H1 (cell line): ENCODE measurements at regions not wholly inside any gene's neighbourhood (a gene's known extent, or its start where the extent isn't known, plus 50 kb on each side); places are given as distances from the start of the nearest gene placed in this dataset.

Experiments
- CTCF ChIA-PET: fragments of 300-600 bp; sonication (Branson Sonifier 250); formaldehyde crosslinking; loops from one replicate; lab custom pipeline; 2021; ENCODE audit not compliant: partially characterized antibody; lab: Charles Lee
- POLR2A ChIA-PET: fragments of 300-600 bp; sonication (Branson Sonifier 250); formaldehyde crosslinking; loops from one replicate; lab custom pipeline; 2021; ENCODE audit warnings: inconsistent platforms; ENCODE audit not compliant: partially characterized antibody; lab: Charles Lee
- DNase-seq, 2 experiments: peaks; one replicate each; pipeline versions ENCODE4 v3.0.0 to v3.0.0-alpha.2; 2010 to 2022; ENCODE audit warnings: low spot score in 2 of 2, low read depth in 1 of 2, mixed read lengths in 1 of 2
- FAIRE-seq: peaks from 2 replicates; lab custom pipeline; 2011; peaks lifted over from hg19 to GRCh38; lab: Jason Lieb, UNC
- H2AFZ ChIP-seq: 2 replicates; pipeline ENCODE4 v1.8.1; 2012; ENCODE audit warnings: low read length, inconsistent platforms
- H2AK5ac ChIP-seq: 2 replicates; pipeline ENCODE4 v1.6.1; 2013; ENCODE audit warnings: low read depth, low read length
- H2BK120ac ChIP-seq: replicated peaks from 2 replicates; pipeline ENCODE3; 2013; ENCODE audit warnings: low read depth, low read length, inconsistent platforms
- H2BK12ac ChIP-seq: 2 replicates; pipeline ENCODE4 v1.6.1; 2013; ENCODE audit warnings: low read depth, low read length
- H2BK15ac ChIP-seq: 2 replicates; pipeline ENCODE4 v1.6.1; 2013; ENCODE audit warnings: low read length
- H2BK20ac ChIP-seq: 2 replicates; pipeline ENCODE4 v1.6.1; 2013; ENCODE audit warnings: low read length
- H2BK5ac ChIP-seq: 2 replicates; pipeline ENCODE4 v1.6.1; 2013; ENCODE audit warnings: low read depth, low read length
- H3K14ac ChIP-seq: 2 replicates; pipeline ENCODE4 v1.6.1; 2013; ENCODE audit warnings: inconsistent platforms; ENCODE audit not compliant: insufficient read length
- H3K18ac ChIP-seq: 2 replicates; pipeline ENCODE4 v1.6.1; 2013; ENCODE audit warnings: low read length; ENCODE audit errors: extremely low read depth
- H3K23ac ChIP-seq: 2 replicates; pipeline ENCODE4 v1.6.1; 2013; ENCODE audit warnings: inconsistent platforms; ENCODE audit not compliant: insufficient read length
- H3K23me2 ChIP-seq: 2 replicates; pipeline ENCODE4 v1.6.1; 2013; ENCODE audit warnings: low read depth, low read length
- H3K27ac ChIP-seq: 2 replicates; pipeline ENCODE4 v1.6.1; 2011; ENCODE audit warnings: low read depth, low read length, inconsistent platforms
- H3K27me3 ChIP-seq, 4 experiments: replicated peaks in 1 of 4; 1 replicate in 1 of 4; 2 replicates in 3 of 4; pipeline versions ENCODE4 v1.6.1 to v1.8.1; 2011 to 2013; ENCODE audit warnings: low read length in 3 of 4, mild to moderate bottlenecking in 3 of 4, inconsistent platforms in 2 of 4, mixed read lengths in 2 of 4, moderate library complexity in 1 of 4; ENCODE audit not compliant: control insufficient read depth in 3 of 4, insufficient read depth in 3 of 4; ENCODE audit errors: extremely low read depth in 1 of 4
- H3K36me3 ChIP-seq, 4 experiments: 2 replicates each; pipeline versions ENCODE4 v1.6.1 to v1.8.1; 2011 to 2013; ENCODE audit warnings: mild to moderate bottlenecking in 4 of 4, low read length in 3 of 4, moderate library complexity in 2 of 4, control low read depth in 1 of 4, inconsistent platforms in 1 of 4; ENCODE audit not compliant: insufficient read depth in 4 of 4, control insufficient read depth in 2 of 4
- H3K4ac ChIP-seq: replicated peaks from 2 replicates; pipeline ENCODE3; 2013; ENCODE audit warnings: low read length, low read depth, mixed read lengths, inconsistent platforms; ENCODE audit not compliant: insufficient read length
- H3K4me1 ChIP-seq, 4 experiments: replicated peaks in 1 of 4; 1 replicate in 1 of 4; 2 replicates in 3 of 4; pipeline versions ENCODE4 v1.6.1 to v1.8.1; 2011 to 2013; ENCODE audit warnings: low read length in 3 of 4, inconsistent platforms in 2 of 4, mixed read lengths in 1 of 4; ENCODE audit not compliant: insufficient read depth in 4 of 4, control insufficient read depth in 3 of 4
- H3K4me2 ChIP-seq, 2 experiments: 2 replicates each; pipeline versions ENCODE4 v1.6.1 to v1.8.1; 2011 to 2013; ENCODE audit warnings: low read depth in 2 of 2, low read length in 2 of 2, control low read depth in 1 of 2, inconsistent platforms in 1 of 2, mild to moderate bottlenecking in 1 of 2; ENCODE audit not compliant: insufficient read depth in 1 of 2
- H3K4me3 ChIP-seq, 4 experiments: fragments of 200-600, 300-600 bp in 1 of 4; sonication (generic), shearing (Covaris generic), sonication (Bioruptor Twin) in 1 of 4; 2 replicates each; pipeline versions ENCODE4 v1.5.1 to v1.8.1; 2011 to 2016; ENCODE audit warnings: low read length in 4 of 4, low read depth in 3 of 4, control low read depth in 2 of 4, inconsistent platforms in 2 of 4, mild to moderate bottlenecking in 2 of 4, mixed read lengths in 1 of 4, moderate library complexity in 1 of 4; ENCODE audit not compliant: insufficient read depth in 2 of 4; ENCODE audit errors: extremely low read depth in 1 of 4
- H3K56ac ChIP-seq: replicated peaks from 2 replicates; pipeline ENCODE3; 2013; ENCODE audit warnings: low read depth, mild to moderate bottlenecking, mixed read lengths, low read length, inconsistent platforms; ENCODE audit not compliant: insufficient read length
- H3K79me1 ChIP-seq: 2 replicates; pipeline ENCODE4 v1.6.1; 2013; ENCODE audit warnings: low read depth, low read length, control low read depth
- H3K79me2 ChIP-seq, 2 experiments: 2 replicates each; pipeline versions ENCODE4 v1.6.1 to v1.8.1; 2012 to 2013; ENCODE audit warnings: low read length in 2 of 2, mild to moderate bottlenecking in 2 of 2, inconsistent platforms in 1 of 2; ENCODE audit not compliant: insufficient read depth in 2 of 2, control insufficient read depth in 1 of 2
- H3K9ac ChIP-seq, 4 experiments: replicated peaks in 1 of 4; 1 replicate in 1 of 4; 2 replicates in 3 of 4; pipeline versions ENCODE4 v1.6.1 to v1.8.1; 2011 to 2013; ENCODE audit warnings: low read depth in 3 of 4, low read length in 3 of 4, control low read depth in 2 of 4, mild to moderate bottlenecking in 2 of 4, moderate library complexity in 2 of 4, inconsistent platforms in 1 of 4; ENCODE audit errors: extremely low read depth in 1 of 4
- H3K9me3 ChIP-seq, 2 experiments: 2 replicates each; pipeline versions ENCODE4 v1.6.1 to v1.8.1; 2012 to 2013; ENCODE audit warnings: mild to moderate bottlenecking in 2 of 2, moderate library complexity in 2 of 2, control low read depth in 1 of 2, inconsistent platforms in 1 of 2, low read depth in 1 of 2, low read length in 1 of 2, mixed read lengths in 1 of 2; ENCODE audit not compliant: insufficient read depth in 2 of 2
- H4K20me1 ChIP-seq, 2 experiments: replicated peaks in 1 of 2; 2 replicates each; pipeline versions ENCODE3 to v1.8.1; 2011 to 2013; ENCODE audit warnings: inconsistent platforms in 2 of 2, low read length in 2 of 2, mild to moderate bottlenecking in 1 of 2; ENCODE audit not compliant: insufficient read depth in 2 of 2, control insufficient read depth in 1 of 2
- H4K5ac ChIP-seq: 2 replicates; pipeline ENCODE4 v1.6.1; 2013; ENCODE audit warnings: low read length, low read depth, mixed read lengths, inconsistent platforms; ENCODE audit not compliant: insufficient read length
- H4K8ac ChIP-seq: 2 replicates; pipeline ENCODE4 v1.8.0; 2013; ENCODE audit warnings: mild to moderate bottlenecking, moderate library complexity, low read length, inconsistent platforms; ENCODE audit not compliant: insufficient read depth; ENCODE audit errors: extremely low read depth
- H4K91ac ChIP-seq: replicated peaks from 2 replicates; pipeline ENCODE3; 2013; ENCODE audit warnings: low read length, mixed read lengths, inconsistent platforms; ENCODE audit not compliant: insufficient read length
- BRCA1 ChIP-seq: IDR thresholded peaks from 2 replicates; pipeline ENCODE4 v1.6.1; 2012; ENCODE audit warnings: low read depth, low read length, improper control_type of control experiment
- CBX8 ChIP-seq: fragments of 300-800, 300-1000 bp; sonication (generic); IDR thresholded peaks from 2 replicates; pipeline ENCODE4 v1.7.1; 2016; ENCODE audit warnings: low read depth, low read length, borderline replicate concordance
- CREB1 ChIP-seq: IDR thresholded peaks from 2 replicates; pipeline ENCODE4 v1.6.1; 2012; ENCODE audit warnings: inconsistent platforms
- CTBP2 ChIP-seq: IDR thresholded peaks from 2 replicates; pipeline ENCODE4 v1.7.0; 2011; ENCODE audit warnings: borderline replicate concordance, mild to moderate bottlenecking, moderate library complexity, mixed read lengths, low read length; ENCODE audit not compliant: insufficient read depth, insufficient read length
- GTF2F1 ChIP-seq: IDR thresholded peaks from 2 replicates; pipeline ENCODE4 v1.6.1; 2012; ENCODE audit warnings: low read depth, low read length, improper control_type of control experiment, borderline replicate concordance
- KDM4A ChIP-seq: IDR thresholded peaks from one replicate; pipeline ENCODE4 v1.7.1; 2012; ENCODE audit warnings: low read depth, mild to moderate bottlenecking, moderate library complexity, low read length, inconsistent platforms; ENCODE audit not compliant: severe bottlenecking
- RAD21 ChIP-seq, 2 experiments: IDR thresholded peaks in 1 of 2; conservative IDR thresholded peaks in 1 of 2; 2 replicates each; pipeline ENCODE4 v1.6.1; 2011; ENCODE audit warnings: low read depth in 2 of 2, low read length in 2 of 2, improper control_type of control experiment in 1 of 2, inconsistent platforms in 1 of 2, mild to moderate bottlenecking in 1 of 2, moderate library complexity in 1 of 2
- SP2 ChIP-seq: IDR thresholded peaks from 2 replicates; pipeline ENCODE4 v1.6.1; 2012; ENCODE audit warnings: mild to moderate bottlenecking, low read length, inconsistent platforms
- SP4 ChIP-seq: IDR thresholded peaks from 2 replicates; pipeline ENCODE4 v1.6.1; 2012; ENCODE audit warnings: low read length, inconsistent platforms
- USF2 ChIP-seq: IDR thresholded peaks from 2 replicates; pipeline ENCODE4 v1.6.1; 2011; ENCODE audit warnings: low read length, improper control_type of control experiment
- ZNF274 ChIP-seq: IDR thresholded peaks from 2 replicates; pipeline ENCODE4 v1.7.0; 2012; ENCODE audit warnings: low read length, borderline replicate concordance; ENCODE audit errors: extremely low read depth
- WGBS, 2 experiments: shearing (Covaris generic) in 1 of 2; methylation state at CpG; one replicate each; pipeline versions ENCODE4 v1.1.6 to v1.1.7; 2013 to 2015; ENCODE audit warnings: low lambda C conversion rate in 2 of 2, mixed read lengths in 2 of 2, inconsistent platforms in 1 of 2, low coverage in 1 of 2, missing lambda C conversion rate in 1 of 2; ENCODE audit not compliant: insufficient replicate concordance in 2 of 2, insufficient coverage in 1 of 2, insufficient read length in 1 of 2; ENCODE audit errors: extremely low coverage in 1 of 2, missing lambda C conversion rate in 1 of 2; 5-methylcytosine and 5-hydroxymethylcytosine counted together

- Histone ChIP-seq H3K27me3 (peaks cover 2 to 10% (median 5%) of the 10 kb centered on the region in 4 experiments; a peak in 5 of 7 replicates), H3K79me2 (no peaks in the 10 kb centered on the region), H2BK12ac (peak overlapping the region; percentile 30; the same call in 1 of the 2 replicates), H4K91ac (peak overlapping the region; percentile 51), H2AK5ac (no peak overlapping the region), H2BK5ac (peak overlapping the region; percentile 10; the same call in 1 of the 2 replicates), H4K8ac (no peak overlapping the region), H3K56ac (no peak overlapping the region), H2BK120ac (peak overlapping the region; percentile 77), H3K4me2 (no peak overlapping the region; a peak in 1 of 4 replicates), H3K4me1 (peaks cover 4 to 21% (median 17%) of the 10 kb centered on the region in 4 experiments), H2AFZ (no peak overlapping the region), H4K20me1 (no peaks in the 10 kb centered on the region), H4K5ac (no peak overlapping the region), H3K9ac (no peak overlapping the region), H2BK15ac (no peak overlapping the region), H2BK20ac (no peak overlapping the region; the same call in 1 of the 2 replicates), H3K4ac (no peak overlapping the region), H3K9me3 (peaks cover 3 to 4% of the 10 kb centered on the region in 2 experiments; a peak in 1 of 4 replicates), H3K4me3 (no peak overlapping the region), H3K23ac (no peak overlapping the region), H3K27ac (no peak overlapping the region), H3K79me1 (no peaks in the 10 kb centered on the region), H3K14ac (no peak overlapping the region), H3K18ac (no peak overlapping the region), H3K36me3 (no peaks in the 10 kb centered on the region), H3K23me2 (no peaks in the 10 kb centered on the region)
- no peak for DNase-seq
- ChIA-PET POLR2A (no interaction called here), CTCF (interaction anchor here (0.6 to 2.3 kb wide), 4 partner anchors 122 to 385 kb away, joined by 3 to 9 read pairs (median 3); no protein-coding TSS in a partner anchor)
- no peak for FAIRE-seq
- WGBS, 2 experiments: 95% methylated on average over 4 of the region's 4 CpGs; no CpG with 5 or more reads in 1 of the 2 experiments
- TF ChIP-seq USF2: no peak
- TF ChIP-seq RAD21 (IDR thresholded peaks at IDR 0.05 in 1 of 2, conservative IDR thresholded peaks at IDR 0.05 in 1 of 2; ENCODE audit: low read depth in 2 of 2, low read length in 2 of 2): no peak
- no peak for TF ChIP-seq KDM4A
- TF ChIP-seq CTBP2: no peak
- no peak for TF ChIP-seq BRCA1
- no peak for TF ChIP-seq SP2
- TF ChIP-seq ZNF274: no peak
- TF ChIP-seq GTF2F1: no peak
- TF ChIP-seq CBX8: no peak
- TF ChIP-seq CREB1: no peak
- no peak for TF ChIP-seq SP4
These were observed 354.7 kb downstream of the LMO4 start for GRCh38 chr1:87683196-87683956.
